Right hindlimb (tissue), 1 donor: ENCODE measurements at regions not wholly inside any gene's neighbourhood (a gene's known extent, or its start where the extent isn't known, plus 50 kb on each side); places are given as distances from the start of the nearest gene placed in this dataset.
"Not testable (repeated sequence)": the region's sequence is repeated elsewhere in the genome, so short reads cannot be mapped to it uniquely, and the experiment has no call there.

Source experiments
- DNase-seq: peaks from one replicate; pipeline ENCODE4 v3.0.0-alpha.2; 2018

DNA sequence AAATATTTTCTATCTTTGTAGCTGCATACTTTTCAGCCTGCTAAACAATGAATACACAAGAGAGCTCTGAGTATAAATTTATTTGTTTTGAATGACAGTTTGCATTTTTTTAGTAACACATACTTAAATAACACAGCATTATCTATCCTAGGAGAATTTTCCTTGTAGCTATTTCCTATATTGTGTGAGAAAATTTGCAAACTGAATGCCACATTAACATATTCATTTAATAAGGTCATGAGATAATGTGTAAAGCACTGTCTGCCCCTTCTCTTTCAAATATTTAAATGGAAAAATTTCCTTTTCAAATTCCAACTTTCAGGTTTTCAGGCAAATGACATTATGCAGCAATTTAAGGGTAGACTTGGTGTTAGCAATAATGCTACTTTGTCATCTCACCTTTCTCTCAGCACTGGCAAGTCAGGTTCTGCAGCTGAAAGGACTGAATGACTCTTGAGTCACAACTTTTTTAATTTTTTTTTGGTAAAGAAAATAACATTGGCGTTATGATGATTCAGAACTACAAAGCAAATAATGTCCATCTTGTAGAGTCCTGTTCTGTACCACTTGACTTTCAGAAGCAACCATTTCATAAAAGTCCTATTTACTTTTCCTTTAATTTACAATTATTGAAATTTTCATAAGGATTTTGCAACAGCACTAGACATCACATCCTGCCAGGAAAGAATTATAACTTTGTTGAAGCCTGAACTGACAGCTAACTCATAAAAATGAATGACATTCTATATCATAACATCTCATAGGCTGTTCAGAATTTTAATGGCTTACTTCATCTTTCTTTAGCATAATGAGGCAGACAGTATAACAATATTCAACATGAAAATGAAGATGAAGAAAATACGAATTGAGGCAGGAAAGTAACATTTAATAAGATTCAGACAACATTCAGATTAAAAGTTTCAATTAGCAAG lies 681.6 kb upstream of the SEMA6D start:
- DNase-seq: no peak

DNA sequence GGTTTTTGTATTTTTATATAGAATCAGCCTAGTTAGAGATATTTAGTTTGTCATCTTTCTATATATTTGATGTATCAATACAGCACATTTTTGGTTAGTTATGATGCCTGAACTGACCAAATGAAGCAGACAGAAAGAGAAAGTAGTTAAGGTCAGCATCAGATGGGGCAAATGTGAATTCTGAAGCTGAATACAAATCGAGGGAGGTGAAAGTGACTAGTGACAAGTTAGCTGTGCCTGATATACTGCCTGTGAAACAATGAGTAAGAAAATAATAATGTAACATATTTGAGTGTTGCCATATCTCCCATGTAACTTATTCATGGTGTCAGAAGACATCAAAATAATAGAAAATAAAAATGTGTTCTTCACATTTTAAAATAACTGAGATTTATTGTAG lies 680.3 kb upstream of the SEMA6D start:
- no peak for DNase-seq

DNA sequence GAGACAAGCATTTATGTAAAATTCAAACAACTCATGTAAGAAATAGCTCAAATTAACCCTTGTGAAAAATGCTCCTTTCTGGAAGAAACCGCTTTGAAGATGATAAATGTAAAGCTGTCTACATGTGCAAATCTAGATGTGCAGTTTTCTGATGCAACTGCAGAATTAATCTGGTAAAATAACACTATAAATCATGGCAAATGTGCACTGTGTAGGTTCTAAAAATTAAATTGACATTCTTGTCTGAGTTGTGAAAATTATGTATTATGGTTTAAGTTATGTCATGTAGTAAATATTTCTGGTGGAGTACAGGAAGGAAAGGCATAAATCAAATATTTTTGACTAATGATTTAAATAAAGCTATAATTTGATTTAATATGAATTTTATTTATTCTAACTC lies 678.1 kb upstream of the SEMA6D start:
- DNase-seq: no peak

DNA sequence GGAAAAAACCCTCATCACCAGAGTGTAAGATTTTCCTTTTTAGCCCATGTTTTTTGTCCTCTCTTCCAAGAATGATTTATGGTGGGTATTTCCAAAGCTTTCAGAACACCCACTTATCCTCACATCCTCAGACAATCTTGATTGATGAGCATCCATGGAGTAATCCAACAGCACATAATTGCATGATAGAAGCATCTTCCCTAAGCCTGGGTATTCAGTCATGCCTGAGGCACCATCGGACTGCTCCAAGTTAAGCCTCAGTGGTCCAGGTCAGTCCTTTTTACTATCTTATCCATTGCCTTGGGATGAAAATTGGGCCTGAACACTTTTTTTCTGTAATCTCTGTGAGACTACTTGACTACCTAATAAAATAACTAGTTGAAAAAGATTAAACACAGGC lies 676.0 kb upstream of the SEMA6D start:
- no peak for DNase-seq

DNA sequence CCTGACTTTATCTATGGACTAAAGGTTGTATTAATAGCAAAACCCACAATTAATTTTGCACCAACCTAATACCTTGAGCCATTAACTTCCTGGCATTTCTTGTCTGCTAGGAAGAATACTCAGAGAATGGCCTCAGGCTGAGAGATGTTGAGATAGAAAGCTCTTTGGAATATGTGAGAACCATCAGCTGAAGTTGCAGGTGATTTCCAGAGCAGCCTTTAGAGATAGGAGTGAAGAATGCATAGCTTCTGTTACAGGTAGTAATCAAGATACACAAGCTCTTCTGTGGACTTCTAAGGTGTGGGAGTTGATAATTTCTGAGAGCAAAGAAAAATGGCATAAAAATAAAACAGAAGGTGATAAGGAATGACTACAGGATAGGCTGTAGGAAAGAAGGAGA lies 669.3 kb upstream of the SEMA6D start:
- DNase-seq: not testable (repeated sequence)

DNA sequence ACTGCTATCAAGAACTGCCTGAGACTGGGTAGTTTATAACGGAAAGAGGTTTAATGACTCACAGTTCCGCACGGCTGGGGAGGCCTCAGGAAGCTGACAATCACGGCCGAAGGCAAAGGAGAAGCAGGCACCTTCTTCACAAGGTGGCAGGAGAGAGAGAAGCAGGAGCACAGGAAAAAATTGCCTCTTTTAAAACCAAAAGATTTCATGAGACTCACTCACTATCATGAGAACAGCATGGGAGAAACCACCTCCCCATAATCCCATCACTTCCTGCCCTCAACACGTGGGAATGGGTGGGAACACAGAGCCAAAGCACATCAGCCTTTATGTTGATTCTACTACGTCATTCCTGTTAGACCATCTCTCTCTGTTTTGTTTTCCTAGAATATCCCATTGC lies 650.9 kb upstream of the SEMA6D start:
- DNase-seq: no peak

DNA sequence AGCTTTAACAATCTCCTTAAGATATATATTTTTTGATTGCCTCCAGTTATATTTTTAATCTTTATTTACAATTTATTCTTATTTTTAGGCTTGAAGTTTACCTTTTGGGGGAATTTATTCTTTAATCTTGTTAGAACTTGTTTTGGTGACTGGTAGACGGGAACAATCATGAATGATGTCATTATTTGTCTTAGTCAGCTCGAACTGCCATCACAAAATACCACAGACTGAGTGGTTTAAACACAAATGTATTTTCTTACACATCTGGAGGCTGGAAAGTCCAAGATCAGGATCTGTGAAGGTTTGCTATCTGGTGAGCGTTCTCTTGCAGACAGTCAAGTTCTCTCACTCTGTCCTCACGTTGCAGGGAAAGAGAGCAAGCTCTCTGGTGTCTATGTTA lies 639.5 kb upstream of the SEMA6D start:
- not testable (repeated sequence) for DNase-seq

DNA sequence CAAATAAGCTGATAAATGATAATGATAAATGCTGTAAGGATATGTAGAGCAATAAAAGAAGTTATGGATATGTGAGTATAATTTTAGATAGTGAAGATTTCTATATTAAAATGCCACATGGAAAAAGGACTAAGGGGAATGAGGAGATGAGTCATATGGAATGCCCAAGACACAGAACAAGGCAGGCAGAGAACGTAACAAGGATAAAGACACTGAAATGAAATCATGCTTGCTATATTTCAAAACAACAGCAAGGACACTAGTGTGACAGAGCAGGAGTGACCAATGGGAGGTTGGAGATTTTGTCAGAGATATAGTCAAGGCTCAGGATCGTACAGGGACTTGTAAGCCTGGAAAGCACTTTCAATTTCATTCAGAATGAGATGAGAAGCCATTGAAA lies 621.5 kb upstream of the SEMA6D start:
- DNase-seq: no peak

DNA sequence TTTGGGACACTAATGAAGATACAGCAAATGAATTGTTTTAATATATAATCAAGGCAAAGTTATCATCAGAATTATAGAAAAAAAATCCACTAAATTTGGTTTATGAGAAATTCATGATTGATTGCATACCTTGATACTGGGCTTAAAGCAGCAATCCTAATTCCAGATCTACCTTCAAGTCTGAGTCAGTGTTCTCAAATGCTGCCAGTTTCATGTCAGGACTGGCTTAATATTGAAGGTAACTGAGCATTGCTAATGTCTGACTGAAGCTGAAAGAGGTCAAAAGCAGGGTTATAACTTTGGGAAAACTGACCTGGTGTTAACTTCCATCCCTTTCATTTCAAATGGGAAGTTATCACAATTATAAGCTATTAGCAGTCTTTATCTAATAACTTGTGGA lies 618.8 kb upstream of the SEMA6D start:
- not testable (repeated sequence) for DNase-seq

DNA sequence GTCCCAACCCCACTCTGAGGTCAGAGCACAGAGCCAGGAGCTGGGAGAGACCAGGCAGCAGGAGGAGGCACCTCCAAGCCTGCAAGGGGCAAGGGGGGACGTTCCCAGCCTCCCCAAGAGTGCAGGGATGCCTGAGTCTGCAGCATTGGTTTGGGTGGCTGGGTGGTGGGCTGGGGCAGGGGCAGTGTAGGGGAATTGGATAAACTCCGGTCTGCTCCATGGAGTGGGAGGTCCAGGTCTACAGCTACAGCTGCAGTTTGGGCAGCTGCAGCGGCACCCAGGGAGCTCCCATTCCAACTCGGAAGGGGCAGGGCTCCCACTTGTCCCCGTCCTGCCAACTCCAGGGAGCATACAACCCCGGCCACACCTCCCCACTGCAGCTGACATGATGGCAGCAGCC lies 617.5 kb upstream of the SEMA6D start:
- DNase-seq: not testable (repeated sequence)

DNA sequence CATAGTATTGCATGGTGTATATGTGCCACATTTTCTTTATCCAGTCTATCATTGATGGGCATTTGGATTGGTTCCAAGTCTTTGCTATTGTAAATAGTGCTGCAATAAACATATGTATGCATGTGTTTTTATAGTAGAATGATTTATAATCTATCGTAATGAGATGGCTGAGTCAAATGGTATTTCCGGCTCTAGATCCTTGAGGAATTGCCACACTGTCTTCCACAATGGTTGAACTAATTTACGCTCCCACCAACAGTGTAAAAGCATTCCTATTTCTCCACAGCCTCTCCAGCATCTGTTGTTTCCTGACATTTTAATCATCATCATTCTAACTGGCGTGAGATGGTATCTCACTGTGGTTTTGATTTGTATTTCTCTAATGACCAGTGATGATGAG lies 608.5 kb upstream of the SEMA6D start:
- not testable (repeated sequence) for DNase-seq

DNA sequence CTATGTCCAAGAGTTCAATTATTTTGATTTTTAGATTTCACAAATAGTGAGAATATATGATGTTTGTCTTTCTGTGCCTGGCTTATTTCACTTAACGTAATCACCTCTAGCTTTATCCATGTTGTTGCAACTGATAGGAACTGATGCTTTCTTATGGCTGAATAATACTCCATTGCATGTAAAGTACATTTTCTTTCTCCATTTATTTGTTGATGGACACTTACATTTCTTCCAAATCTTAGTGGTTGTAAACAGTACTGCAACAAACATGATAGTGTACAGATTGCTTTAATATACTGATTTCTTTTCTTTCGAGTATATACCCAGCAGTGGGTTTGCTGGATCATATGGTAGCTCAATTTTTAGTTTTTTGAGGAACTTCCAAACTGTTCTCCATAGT lies 600.6 kb upstream of the SEMA6D start:
- DNase-seq: no peak

DNA sequence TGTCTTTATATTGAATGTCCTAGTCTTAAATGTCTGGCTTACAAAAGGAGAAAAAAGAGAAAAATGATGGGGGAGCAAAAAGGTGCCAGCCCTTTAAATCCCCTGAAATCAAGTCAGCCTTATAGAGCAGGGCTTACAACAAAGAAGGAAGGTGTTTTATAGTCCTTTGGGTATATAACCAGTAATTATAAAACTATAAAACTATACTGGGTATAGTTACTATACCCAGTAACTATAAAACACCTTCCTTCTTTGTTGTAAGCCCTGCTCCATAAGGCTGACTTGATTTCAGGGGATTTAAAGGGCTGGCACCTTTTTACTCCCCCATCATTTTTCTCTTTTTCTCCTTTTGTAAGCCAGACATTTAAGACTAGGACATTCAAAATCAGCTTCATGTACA lies 598.0 kb upstream of the SEMA6D start:
- DNase-seq: no peak

DNA sequence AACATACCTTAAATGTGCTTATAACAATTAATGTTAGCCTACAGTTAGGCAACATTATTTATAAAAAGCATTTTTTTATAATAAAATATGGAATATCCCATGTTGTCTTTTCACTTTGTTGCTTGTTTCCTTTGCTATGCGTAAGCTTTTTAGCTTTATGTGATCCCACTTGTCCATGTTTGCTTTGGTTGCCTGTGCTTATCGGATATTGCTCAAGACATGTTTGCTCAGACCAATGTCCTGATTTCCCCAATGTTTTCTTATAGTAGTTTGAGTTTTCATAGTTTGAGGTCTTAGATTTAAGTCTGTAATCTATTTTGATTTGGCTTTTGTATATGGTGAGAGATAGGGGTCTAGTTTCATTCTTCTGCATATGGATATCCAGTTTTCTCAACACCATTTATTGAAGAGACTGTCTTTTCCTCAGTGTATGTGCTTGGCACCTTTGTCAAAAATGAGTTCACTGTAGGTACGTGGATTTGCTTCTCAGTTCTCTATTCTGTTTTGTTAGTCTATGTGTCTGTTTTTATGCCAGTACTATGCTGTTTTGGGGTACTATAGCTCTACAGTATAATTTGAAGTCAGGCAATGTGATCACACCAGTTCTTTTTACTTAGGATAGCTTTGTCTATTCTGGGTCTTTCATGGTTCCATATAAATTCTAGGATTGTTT lies 592.7 kb upstream of the SEMA6D start:
- no peak for DNase-seq

DNA sequence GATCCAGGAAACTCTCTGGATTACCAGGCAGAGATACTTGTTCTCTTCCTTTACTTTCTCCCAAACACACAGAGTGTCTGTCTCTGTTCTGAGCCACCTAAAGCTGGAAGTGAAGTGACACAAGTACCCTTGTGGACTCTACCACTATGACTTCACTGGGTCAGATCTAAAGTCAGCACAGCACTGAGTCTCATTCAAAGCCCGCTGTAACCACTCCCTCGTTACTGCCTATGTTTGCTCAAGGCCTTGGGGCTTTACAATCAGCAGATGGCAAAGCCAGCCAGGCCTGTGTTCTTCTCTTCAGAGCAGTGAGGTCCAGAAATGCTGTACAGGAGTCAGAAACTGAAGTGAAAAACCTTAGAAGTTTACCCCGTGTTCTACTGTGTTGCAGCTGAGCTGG lies 588.3 kb upstream of the SEMA6D start:
- DNase-seq: no peak

DNA sequence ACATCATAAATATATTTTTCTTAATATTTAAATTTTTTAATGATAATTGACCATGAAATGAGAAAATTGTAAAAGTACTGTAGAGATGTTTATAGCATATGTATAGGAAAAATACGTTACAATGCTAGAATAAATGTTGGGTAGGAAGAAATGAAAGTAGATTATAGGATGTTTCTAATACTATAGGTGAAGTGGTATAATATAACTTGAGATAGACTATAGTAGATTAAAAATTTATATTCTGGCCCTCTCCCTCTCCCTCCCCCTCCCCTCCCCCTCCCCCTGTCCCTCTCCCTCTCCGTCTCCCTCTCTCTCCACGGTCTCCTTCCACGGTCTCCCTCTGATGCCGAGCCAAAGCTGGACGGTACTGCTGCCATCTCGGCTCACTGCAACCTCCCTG lies 585.9 kb upstream of the SEMA6D start:
- DNase-seq: not testable (repeated sequence)

DNA sequence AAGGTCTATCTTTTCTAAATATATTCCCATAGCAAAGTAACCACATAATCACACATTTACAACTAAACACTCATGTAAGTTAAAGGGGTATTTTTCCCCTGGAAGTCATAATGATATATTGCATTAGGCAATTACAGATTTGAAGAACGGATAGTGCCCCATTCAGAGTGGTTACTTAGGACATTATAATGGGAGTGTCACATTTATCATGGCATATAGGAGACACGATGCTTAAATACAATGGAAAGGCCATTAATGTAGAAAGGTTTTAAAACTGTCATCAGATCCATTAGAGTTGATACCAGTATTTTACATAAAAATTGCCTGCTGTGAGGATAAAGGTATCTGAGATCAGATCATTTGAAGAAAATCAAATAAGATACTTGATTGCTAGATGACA lies 582.0 kb upstream of the SEMA6D start:
- no peak for DNase-seq

DNA sequence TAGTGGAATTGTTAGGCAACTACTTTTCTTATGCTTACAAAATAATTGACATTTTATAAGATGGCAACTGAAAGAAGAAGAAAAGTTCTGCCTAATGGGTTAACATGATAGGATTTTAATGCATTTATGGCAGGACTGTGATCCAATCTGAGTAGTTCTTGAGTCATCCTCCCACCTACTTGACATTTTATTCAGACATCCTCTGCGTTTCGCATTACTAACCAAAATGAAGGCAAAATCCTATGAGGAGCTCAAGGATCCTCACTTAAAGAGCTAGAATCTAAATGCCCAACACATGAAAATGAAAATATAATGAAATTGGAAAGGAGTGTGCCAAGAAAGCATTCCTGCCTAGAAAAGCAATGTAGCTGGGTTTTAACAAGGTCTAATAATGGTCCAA lies 581.1 kb upstream of the SEMA6D start:
- DNase-seq: no peak

DNA sequence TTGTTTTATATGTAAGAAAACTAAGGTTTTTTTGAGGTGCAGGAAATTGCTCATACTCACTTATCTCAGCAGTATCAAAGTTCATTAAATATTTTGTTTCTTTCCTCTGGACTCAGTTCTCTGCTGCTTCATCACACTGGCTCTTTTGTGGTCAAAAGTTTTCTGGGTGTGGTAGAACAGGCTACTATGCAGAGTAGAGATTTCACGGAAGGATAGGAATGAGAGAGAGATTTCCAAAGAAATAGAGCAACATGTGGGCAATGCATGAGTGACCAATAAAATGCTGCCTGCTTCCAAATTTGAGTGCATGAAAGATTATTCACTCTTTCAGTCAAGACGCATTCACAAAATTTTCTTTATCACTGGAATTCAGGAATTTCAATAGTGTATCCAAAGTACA lies 577.3 kb upstream of the SEMA6D start:
- DNase-seq: no peak

DNA sequence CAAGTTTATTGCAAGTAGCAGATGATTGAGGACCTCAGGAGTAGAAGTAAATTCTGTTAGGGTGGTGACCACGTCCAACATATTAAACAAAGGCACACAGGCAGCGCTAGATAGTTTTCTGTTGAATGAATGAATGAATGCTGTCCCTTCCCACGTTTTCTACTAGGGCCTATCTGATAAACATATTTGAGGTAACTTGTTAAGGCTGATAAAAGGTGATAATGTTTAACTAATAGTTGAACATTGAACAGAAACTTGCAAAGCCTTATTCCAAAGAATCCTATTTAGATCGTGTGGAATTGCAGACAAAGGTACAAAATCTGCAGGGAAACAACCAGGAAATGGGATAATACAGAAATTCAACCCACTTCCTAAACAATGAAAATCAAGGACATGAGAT lies 559.5 kb upstream of the SEMA6D start:
- no peak for DNase-seq

DNA sequence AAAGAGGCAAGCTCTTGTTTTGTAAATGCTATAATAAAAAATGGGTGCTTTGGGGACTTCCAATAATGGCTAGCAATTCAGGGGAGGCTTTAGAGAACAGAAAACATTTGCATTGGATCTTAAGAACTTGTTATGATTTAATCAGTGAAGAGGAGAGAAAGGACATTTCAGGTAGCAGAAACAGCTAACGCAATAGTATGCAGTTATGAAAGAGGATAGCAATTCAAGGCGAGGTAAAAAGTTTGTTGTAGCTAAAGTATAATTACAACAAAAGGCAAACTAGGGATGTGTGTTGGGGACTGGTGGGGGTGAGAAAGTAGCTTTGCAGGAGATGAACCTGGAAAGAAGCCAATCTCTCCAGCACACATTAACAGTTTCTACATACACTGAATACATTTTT lies 558.7 kb upstream of the SEMA6D start:
- DNase-seq: no peak

DNA sequence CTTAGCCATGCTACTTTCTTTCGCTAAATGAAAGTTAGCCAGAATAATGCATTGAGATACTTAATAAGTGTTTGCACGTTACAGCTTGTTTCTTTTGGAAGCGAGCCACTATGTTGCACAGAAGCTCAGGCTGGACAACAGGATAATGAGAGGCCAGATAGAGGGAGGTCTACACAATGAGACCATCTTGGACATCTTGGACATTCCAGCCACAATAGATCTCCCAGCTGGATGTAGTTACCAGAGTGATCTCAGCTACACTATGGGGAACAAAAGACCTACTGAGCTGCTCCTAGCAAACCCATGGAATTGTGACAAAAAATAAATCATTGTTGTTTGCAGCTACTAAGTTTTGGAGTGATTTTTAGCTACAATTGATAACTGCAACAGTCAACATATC lies 540.1 kb upstream of the SEMA6D start:
- DNase-seq: no peak

DNA sequence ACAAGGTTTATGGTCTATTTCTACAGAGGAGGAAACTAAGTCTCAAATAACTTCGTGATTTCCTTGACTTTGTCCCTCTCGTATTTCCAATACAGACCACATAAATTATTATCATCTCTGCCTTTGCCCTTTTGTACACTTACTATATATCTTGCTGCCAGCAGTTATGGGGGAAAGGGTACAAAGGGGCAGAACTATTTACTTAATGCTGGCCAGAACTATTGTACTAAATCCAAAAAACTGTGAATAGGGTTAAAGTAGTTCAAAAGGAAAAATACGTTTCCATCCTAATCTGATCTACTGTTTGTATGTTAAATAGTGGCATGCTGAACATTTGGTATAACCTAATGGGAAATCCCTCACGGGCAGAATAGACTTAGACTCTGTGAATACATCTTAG lies 537.3 kb upstream of the SEMA6D start:
- DNase-seq: no peak

DNA sequence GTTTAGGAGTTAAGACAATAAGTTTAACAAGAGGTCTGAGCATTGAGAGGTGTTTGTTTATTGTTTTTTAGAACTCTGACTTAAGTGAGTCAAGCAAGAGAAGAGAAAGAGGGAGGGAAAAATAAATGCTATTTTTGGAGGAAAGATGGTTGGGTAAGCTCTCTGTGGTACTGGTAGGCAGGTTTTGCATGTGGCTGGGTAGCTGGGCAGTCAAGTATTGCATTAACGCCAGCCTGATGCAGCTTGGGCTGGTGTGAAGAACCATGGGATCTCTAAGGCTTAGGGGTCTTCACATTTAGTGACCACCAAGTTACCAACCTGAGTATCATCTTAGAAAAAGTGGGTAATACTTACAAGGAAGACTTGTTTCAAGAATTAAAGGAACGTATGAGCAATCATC lies 534.5 kb upstream of the SEMA6D start:
- DNase-seq: no peak
